ENCODE measurements at regions not wholly inside any gene's neighbourhood (a gene's known extent, or its start where the extent isn't known, plus 50 kb on each side); places are given as distances from the start of the nearest gene placed in this dataset.
A peak's percentile ranks its signal among the peaks of the same experiment; 100 is the strongest.

- DNase-seq (ENCODE audit: extremely low spot score) = no peak
- ChIA-PET CTCF (interaction anchor here (1.8 kb wide), 1 partner anchor 9 kb away, joined by 17 read pairs; no protein-coding TSS in a partner anchor), POLR2A (no interaction called here)
- TF ChIP-seq, protein P1, sequence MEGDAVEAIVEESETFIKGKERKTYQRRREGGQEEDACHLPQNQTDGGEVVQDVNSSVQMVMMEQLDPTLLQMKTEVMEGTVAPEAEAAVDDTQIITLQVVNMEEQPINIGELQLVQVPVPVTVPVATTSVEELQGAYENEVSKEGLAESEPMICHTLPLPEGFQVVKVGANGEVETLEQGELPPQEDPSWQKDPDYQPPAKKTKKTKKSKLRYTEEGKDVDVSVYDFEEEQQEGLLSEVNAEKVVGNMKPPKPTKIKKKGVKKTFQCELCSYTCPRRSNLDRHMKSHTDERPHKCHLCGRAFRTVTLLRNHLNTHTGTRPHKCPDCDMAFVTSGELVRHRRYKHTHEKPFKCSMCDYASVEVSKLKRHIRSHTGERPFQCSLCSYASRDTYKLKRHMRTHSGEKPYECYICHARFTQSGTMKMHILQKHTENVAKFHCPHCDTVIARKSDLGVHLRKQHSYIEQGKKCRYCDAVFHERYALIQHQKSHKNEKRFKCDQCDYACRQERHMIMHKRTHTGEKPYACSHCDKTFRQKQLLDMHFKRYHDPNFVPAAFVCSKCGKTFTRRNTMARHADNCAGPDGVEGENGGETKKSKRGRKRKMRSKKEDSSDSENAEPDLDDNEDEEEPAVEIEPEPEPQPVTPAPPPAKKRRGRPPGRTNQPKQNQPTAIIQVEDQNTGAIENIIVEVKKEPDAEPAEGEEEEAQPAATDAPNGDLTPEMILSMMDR (IDR thresholded peaks at IDR 0.05; ENCODE audit: control extremely low read depth, extremely low read depth, low read depth, missing control alignments) = no peak
Measured at GRCh38 chr5:101687349-101687985, 608.6 kb downstream of the SLCO4C1 start.

- DNase-seq (ENCODE audit: extremely low spot score) = no peak
- TF ChIP-seq, protein P1 (IDR thresholded peaks at IDR 0.05; ENCODE audit: control extremely low read depth, extremely low read depth, low read depth, missing control alignments) = no peak
- POLR2A ChIA-PET = no interaction called here
- CTCF ChIA-PET = interaction anchor here (1.8 kb wide), 1 partner anchor 8 kb away, joined by 17 read pairs; no protein-coding TSS in a partner anchor
Measured at GRCh38 chr5:101686536-101687157, 609.4 kb downstream of the SLCO4C1 start.

GRCh38 chr5:101679816-101680215 lies 616.3 kb downstream of the SLCO4C1 start:
- ChIA-PET CTCF (interaction anchor here (2.0 to 2.4 kb wide), 3 partner anchors 8 to 12 kb away, joined by 12 to 21 read pairs (median 17); no protein-coding TSS in a partner anchor), POLR2A (no interaction called here)
- DNase-seq (ENCODE audit: extremely low spot score) = no peak
- TF ChIP-seq, protein P1 (IDR thresholded peaks at IDR 0.05; ENCODE audit: control extremely low read depth, extremely low read depth, low read depth, missing control alignments) = no peak

DNA sequence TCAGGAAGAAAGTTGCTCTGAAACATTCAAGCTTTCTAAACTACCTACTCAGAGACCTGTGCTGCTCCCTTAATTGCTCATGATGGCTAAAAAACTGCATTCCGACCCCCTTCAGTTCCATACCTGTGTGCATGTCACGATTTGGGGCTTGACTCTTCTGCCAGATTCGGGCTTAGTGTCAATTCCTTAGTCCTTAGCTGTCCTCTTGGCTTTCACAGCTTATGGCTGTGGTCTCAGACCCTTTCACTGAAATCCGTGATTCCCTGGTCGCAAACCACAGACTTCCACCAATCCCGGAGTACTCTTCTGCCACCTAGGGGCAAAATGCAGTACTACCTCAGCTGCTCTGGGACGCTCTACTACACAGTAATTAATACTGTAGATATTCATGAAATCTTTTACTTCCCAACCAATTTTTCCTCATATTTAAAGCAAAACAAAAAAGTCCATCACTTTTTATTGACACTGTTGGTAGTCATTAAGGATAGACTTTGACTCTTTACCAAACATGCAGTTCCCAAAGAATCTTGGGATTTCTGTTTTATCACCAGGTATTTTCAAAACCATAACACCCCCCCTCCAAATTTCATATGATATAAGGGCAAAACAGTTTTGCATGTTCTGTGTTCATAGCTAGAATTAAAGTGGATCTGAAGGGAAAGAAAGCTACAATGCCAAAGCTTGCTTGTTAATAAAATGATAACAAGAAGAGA lies 617.4 kb downstream of the SLCO4C1 start:
- TF ChIP-seq, protein P1 (IDR thresholded peaks at IDR 0.05; ENCODE audit: control extremely low read depth, extremely low read depth, low read depth, missing control alignments) = peak; percentile 83
- CTCF ChIA-PET = interaction anchor here (0.6 to 2.4 kb wide), 12 partner anchors 9 to 1250 kb away, joined by 3 to 21 read pairs (median 4); no protein-coding TSS in a partner anchor
- DNase-seq (ENCODE audit: extremely low spot score) = peak; percentile 15
- POLR2A ChIA-PET = no interaction called here

GRCh38 chr5:101677961-101678360 lies 618.1 kb downstream of the SLCO4C1 start:
- no peak for DNase-seq (ENCODE audit: extremely low spot score)
- TF ChIP-seq, protein P1 (IDR thresholded peaks at IDR 0.05; ENCODE audit: control extremely low read depth, extremely low read depth, low read depth, missing control alignments) = no peak
- ChIA-PET CTCF (interaction anchor here (0.6 to 2.4 kb wide), 12 partner anchors 10 to 1250 kb away, joined by 3 to 21 read pairs (median 4); no protein-coding TSS in a partner anchor), POLR2A (no interaction called here)

GRCh38 chr5:101676646-101677045 lies 619.4 kb downstream of the SLCO4C1 start:
- no peak for DNase-seq (ENCODE audit: extremely low spot score)
- TF ChIP-seq, protein P1 (IDR thresholded peaks at IDR 0.05; ENCODE audit: control extremely low read depth, extremely low read depth, low read depth, missing control alignments) = no peak
- CTCF ChIA-PET = interaction anchor here (1.0 kb wide), 1 partner anchor 9 kb away, joined by 3 read pairs; no protein-coding TSS in a partner anchor
- POLR2A ChIA-PET = no interaction called here
